Spleen (tissue), 7 donors: ENCODE measurements at regions not wholly inside any gene's neighbourhood (a gene's known extent, or its start where the extent isn't known, plus 50 kb on each side); places are given as distances from the start of the nearest gene placed in this dataset.

Experiments
- POLR2A ChIP-seq, 3 donors: fragments of 450-650 bp; IDR thresholded peaks; one replicate each; pipeline ENCODE4 v1.5.1; 2017; ENCODE audit warnings: antibody characterized with exemption in 3 of 3, mild to moderate bottlenecking in 1 of 3
- TF ChIP-seq, protein P1 (sequence below), 11 experiments: fragments of 200-600 bp in 7 of 11; fragments of 450-650 bp in 4 of 11; sonication (generic) in 4 of 11; IDR thresholded peaks in 8 of 11; conservative IDR thresholded peaks in 3 of 11; 1 replicate in 7 of 11; 2 replicates in 4 of 11; pipeline versions ENCODE4 v1.4.0 to v1.8.0; 2016 to 2021; ENCODE audit warnings: antibody characterized with exemption in 11 of 11, inconsistent platforms in 4 of 11, mild to moderate bottlenecking in 1 of 11
- donor health status: DM: no; HTN: no; CAD: no; lungs with moderate emphysema.
- donor health status: DM: no; HTN: no; CAD: no.
- donor health status: DM: no; HTN: no; CAD: no.

GRCh38 chr4:33841120-33841519, 2403.2 kb downstream of the ARAP2 start:
- TF ChIP-seq POLR2A (IDR thresholded peaks at IDR 0.05), result no peak
- TF ChIP-seq, protein P1, sequence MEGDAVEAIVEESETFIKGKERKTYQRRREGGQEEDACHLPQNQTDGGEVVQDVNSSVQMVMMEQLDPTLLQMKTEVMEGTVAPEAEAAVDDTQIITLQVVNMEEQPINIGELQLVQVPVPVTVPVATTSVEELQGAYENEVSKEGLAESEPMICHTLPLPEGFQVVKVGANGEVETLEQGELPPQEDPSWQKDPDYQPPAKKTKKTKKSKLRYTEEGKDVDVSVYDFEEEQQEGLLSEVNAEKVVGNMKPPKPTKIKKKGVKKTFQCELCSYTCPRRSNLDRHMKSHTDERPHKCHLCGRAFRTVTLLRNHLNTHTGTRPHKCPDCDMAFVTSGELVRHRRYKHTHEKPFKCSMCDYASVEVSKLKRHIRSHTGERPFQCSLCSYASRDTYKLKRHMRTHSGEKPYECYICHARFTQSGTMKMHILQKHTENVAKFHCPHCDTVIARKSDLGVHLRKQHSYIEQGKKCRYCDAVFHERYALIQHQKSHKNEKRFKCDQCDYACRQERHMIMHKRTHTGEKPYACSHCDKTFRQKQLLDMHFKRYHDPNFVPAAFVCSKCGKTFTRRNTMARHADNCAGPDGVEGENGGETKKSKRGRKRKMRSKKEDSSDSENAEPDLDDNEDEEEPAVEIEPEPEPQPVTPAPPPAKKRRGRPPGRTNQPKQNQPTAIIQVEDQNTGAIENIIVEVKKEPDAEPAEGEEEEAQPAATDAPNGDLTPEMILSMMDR (IDR thresholded peaks at IDR 0.05 in 8 of 11, conservative IDR thresholded peaks at IDR 0.05 in 3 of 11), result no peak
